ENCODE measurements at regions not wholly inside any gene's neighbourhood (a gene's known extent, or its start where the extent isn't known, plus 50 kb on each side); places are given as distances from the start of the nearest gene placed in this dataset.

DNA sequence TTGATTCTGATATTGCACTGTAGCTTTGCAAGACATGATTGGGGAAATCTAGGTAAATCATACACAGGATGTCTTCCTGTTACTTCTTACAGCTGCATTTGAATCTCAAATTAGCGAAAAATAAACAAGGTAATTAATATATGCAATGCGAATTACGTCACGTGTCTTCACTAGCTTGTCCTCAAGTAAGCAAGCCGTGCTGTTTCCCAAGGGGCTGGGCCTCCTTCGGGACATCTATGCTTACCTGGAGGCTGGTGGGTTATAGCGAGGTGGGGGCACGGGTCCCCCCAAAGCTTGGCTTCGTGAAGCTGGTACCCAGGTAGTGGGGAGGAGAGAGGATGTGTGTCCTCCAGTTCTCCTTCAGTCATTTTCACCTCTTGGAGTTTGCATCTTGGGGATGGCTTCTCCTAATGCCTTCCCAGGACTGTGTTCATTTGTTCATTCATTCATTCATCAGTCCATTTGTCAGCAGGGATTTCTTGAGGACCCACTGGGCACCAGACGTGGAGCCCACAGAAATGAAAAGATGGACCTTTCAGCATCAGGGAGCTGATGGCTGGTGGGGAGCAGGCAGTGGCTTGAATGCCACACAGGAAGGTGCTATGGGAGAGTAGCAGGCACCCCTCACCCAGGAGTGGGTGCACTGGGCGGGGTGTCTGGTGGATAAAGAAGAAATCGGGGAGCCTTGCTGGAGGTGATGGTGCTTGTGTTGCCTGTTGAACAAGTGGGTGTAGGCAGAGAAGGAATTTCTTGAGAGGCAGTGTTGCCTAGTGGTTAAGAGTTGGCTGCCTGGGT, 155.1 kb downstream of the GLI2 start:
- TF ChIP-seq, protein P1, sequence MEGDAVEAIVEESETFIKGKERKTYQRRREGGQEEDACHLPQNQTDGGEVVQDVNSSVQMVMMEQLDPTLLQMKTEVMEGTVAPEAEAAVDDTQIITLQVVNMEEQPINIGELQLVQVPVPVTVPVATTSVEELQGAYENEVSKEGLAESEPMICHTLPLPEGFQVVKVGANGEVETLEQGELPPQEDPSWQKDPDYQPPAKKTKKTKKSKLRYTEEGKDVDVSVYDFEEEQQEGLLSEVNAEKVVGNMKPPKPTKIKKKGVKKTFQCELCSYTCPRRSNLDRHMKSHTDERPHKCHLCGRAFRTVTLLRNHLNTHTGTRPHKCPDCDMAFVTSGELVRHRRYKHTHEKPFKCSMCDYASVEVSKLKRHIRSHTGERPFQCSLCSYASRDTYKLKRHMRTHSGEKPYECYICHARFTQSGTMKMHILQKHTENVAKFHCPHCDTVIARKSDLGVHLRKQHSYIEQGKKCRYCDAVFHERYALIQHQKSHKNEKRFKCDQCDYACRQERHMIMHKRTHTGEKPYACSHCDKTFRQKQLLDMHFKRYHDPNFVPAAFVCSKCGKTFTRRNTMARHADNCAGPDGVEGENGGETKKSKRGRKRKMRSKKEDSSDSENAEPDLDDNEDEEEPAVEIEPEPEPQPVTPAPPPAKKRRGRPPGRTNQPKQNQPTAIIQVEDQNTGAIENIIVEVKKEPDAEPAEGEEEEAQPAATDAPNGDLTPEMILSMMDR (conservative IDR thresholded peaks at IDR 0.05 in 1 of 2, IDR thresholded peaks at IDR 0.05 in 1 of 2; ENCODE audit: extremely low read depth in 1 of 2, insufficient read depth in 1 of 2, low read depth in 1 of 2, low read length in 2 of 2): no peak
- TF ChIP-seq EZH2 (IDR thresholded peaks at IDR 0.05; ENCODE audit: borderline replicate concordance, low read length): no peak

Data from mammary epithelial cell (primary cell).